ENCODE measurements at regions not wholly inside any gene's neighbourhood (a gene's known extent, or its start where the extent isn't known, plus 50 kb on each side); places are given as distances from the start of the nearest gene placed in this dataset.

- no peaks in the 10 kb centered on the region for H3K4me1 ChIP-seq
- DNase-seq = no peak
- H3K27me3 ChIP-seq = no peaks in the 10 kb centered on the region
- H3K9me3 ChIP-seq = no peaks in the 10 kb centered on the region
- no peaks in the 10 kb centered on the region for H3K36me3 ChIP-seq
- intact Hi-C loops (cut with DNase I) = no loop called here
- no peak for ATAC-seq
- no peak overlapping the region for H3K4me3 ChIP-seq
- H3K27ac ChIP-seq = no peak overlapping the region
- no peak for TF ChIP-seq CTCF (IDR thresholded peaks at IDR 0.05)
Measured at GRCh38 chr2:221156062-221156734, 415.9 kb downstream of the EPHA4 start.

- Histone ChIP-seq H3K4me3 (no peak overlapping the region), H3K9me3 (no peaks in the 10 kb centered on the region), H3K36me3 (no peaks in the 10 kb centered on the region), H3K27me3 (no peaks in the 10 kb centered on the region), H3K27ac (no peak overlapping the region), H3K4me1 (no peaks in the 10 kb centered on the region)
- DNase-seq (no peak), ATAC-seq (no peak)
- intact Hi-C loops (cut with DNase I) = no loop called here
- no peak for TF ChIP-seq CTCF (IDR thresholded peaks at IDR 0.05)
Measured at GRCh38 chr2:221161186-221161585, 410.9 kb downstream of the EPHA4 start.

GRCh38 chr2:221166292-221166691 lies 405.8 kb downstream of the EPHA4 start:
- no peak for TF ChIP-seq CTCF (IDR thresholded peaks at IDR 0.05)
- DNase-seq = no peak

GRCh38 chr2:221167561-221167960 lies 404.5 kb downstream of the EPHA4 start:
- ATAC-seq (no peak), DNase-seq (no peak)
- Histone ChIP-seq H3K27ac (no peak overlapping the region), H3K4me3 (no peak overlapping the region), H3K27me3 (no peaks in the 10 kb centered on the region), H3K4me1 (no peaks in the 10 kb centered on the region), H3K36me3 (no peaks in the 10 kb centered on the region), H3K9me3 (no peaks in the 10 kb centered on the region)
- no peak for TF ChIP-seq CTCF (IDR thresholded peaks at IDR 0.05)
- intact Hi-C loops (cut with DNase I) = no loop called here

More at GRCh38 chr2:221166292-221166691, 405.8 kb downstream of the EPHA4 start:
- H3K36me3 ChIP-seq = no peaks in the 10 kb centered on the region
- no peaks in the 10 kb centered on the region for H3K27me3 ChIP-seq
- no peak overlapping the region for H3K4me3 ChIP-seq
- no peaks in the 10 kb centered on the region for H3K4me1 ChIP-seq
- H3K27ac ChIP-seq = no peak overlapping the region
- H3K9me3 ChIP-seq = no peaks in the 10 kb centered on the region
- intact Hi-C loops (cut with DNase I) = no loop called here
- ATAC-seq = no peak

- no peak overlapping the region for H3K4me3 ChIP-seq
- H3K27me3 ChIP-seq = no peaks in the 10 kb centered on the region
- no peak overlapping the region for H3K27ac ChIP-seq
- no peaks in the 10 kb centered on the region for H3K36me3 ChIP-seq
- no peak for ATAC-seq
- no peak for DNase-seq
- intact Hi-C loops (cut with DNase I) = no loop called here
- H3K4me1 ChIP-seq = no peaks in the 10 kb centered on the region
- TF ChIP-seq CTCF (IDR thresholded peaks at IDR 0.05) = no peak
- H3K9me3 ChIP-seq = no peaks in the 10 kb centered on the region
Measured at GRCh38 chr2:221169724-221170123, 402.4 kb downstream of the EPHA4 start.

- DNase-seq = no peak
- ATAC-seq = no peak
- Histone ChIP-seq H3K4me1 (no peaks in the 10 kb centered on the region), H3K27ac (no peak overlapping the region), H3K4me3 (no peak overlapping the region), H3K27me3 (no peaks in the 10 kb centered on the region), H3K36me3 (no peaks in the 10 kb centered on the region), H3K9me3 (no peaks in the 10 kb centered on the region)
- intact Hi-C loops (cut with DNase I) = no loop called here
- TF ChIP-seq CTCF (IDR thresholded peaks at IDR 0.05) = no peak
Measured at GRCh38 chr2:221170548-221170947, 401.6 kb downstream of the EPHA4 start.

Data from upper lobe of right lung (tissue), 1 donor.